RPMI7951 (cell line): ENCODE measurements at regions not wholly inside any gene's neighbourhood (a gene's known extent, or its start where the extent isn't known, plus 50 kb on each side); places are given as distances from the start of the nearest gene placed in this dataset.

Experiments
- DNase-seq: peaks from one replicate; pipeline ENCODE4 v3.0.0-alpha.2; 2012; ENCODE audit warnings: low read depth

GRCh38 chr7:15753887-15754579, 67.5 kb upstream of the MEOX2 start:
- DNase-seq, result no peak

- DNase-seq, result no peak
Measured at GRCh38 chr7:15752377-15752776, 65.9 kb upstream of the MEOX2 start.

- DNase-seq, result no peak
Measured at GRCh38 chr7:15751191-15751701, 64.8 kb upstream of the MEOX2 start.

GRCh38 chr7:15750727-15751126, 64.2 kb upstream of the MEOX2 start:
- no peak for DNase-seq

GRCh38 chr7:15749631-15750030, 63.1 kb upstream of the MEOX2 start:
- no peak for DNase-seq

- no peak for DNase-seq
Measured at GRCh38 chr7:15747712-15748111, 61.2 kb upstream of the MEOX2 start.

GRCh38 chr7:15747301-15747700, 60.8 kb upstream of the MEOX2 start:
- DNase-seq, result no peak

GRCh38 chr7:15743926-15744480, 57.5 kb upstream of the MEOX2 start:
- no peak for DNase-seq

GRCh38 chr7:15737601-15738000, 51.1 kb upstream of the MEOX2 start:
- DNase-seq, result no peak
